Esophagus squamous epithelium (tissue), 5 donors: ENCODE measurements at regions not wholly inside any gene's neighbourhood (a gene's known extent, or its start where the extent isn't known, plus 50 kb on each side); places are given as distances from the start of the nearest gene placed in this dataset.
"Not testable (repeated sequence)": the region's sequence is repeated elsewhere in the genome, so short reads cannot be mapped to it uniquely, and the experiment has no call there.

Source experiments
- DNase-seq: peaks from one replicate; lab custom pipeline; 2025; lab: John Stamatoyannopoulos, UW
- H3K27ac ChIP-seq, 4 donors: fragments of 200-600 bp; sonication (generic); one replicate each; pipeline ENCODE4 v1.5.1; 2016 to 2019; ENCODE audit warnings: mild to moderate bottlenecking in 1 of 4
- H3K27me3 ChIP-seq, 4 donors: fragments of 200-600 bp; sonication (generic); 1 replicate in 3 of 4; 2 replicates in 1 of 4; pipeline versions ENCODE4 v1.5.1 to v1.6.0; 2017 to 2021; ENCODE audit warnings: antibody characterized with exemption in 1 of 4
- H3K36me3 ChIP-seq, 3 donors: fragments of 200-600 bp; sonication (generic); one replicate each; pipeline ENCODE4 v1.5.1; 2016 to 2019
- H3K4me1 ChIP-seq, 3 donors: fragments of 200-600 bp; sonication (generic); one replicate each; pipeline ENCODE4 v1.5.1; 2017 to 2019
- H3K4me3 ChIP-seq, 4 donors: fragments of 200-600 bp; sonication (generic); 1 replicate in 3 of 4; 2 replicates in 1 of 4; pipeline ENCODE4 v1.5.1; 2016 to 2019; ENCODE audit warnings: mild to moderate bottlenecking in 2 of 4, moderate library complexity in 1 of 4
- H3K9me3 ChIP-seq, 3 donors: fragments of 200-600 bp; sonication (generic); one replicate each; pipeline ENCODE4 v1.5.1; 2016 to 2019
- CTCF ChIP-seq, 6 experiments: fragments of 450-650 bp in 4 of 6; fragments of 200-600 bp in 2 of 6; sonication (generic) in 2 of 6; IDR thresholded peaks; one replicate each; pipeline ENCODE4 v1.5.1; 2016 to 2019; ENCODE audit warnings: antibody characterized with exemption in 6 of 6, mild to moderate bottlenecking in 4 of 6, moderate library complexity in 4 of 6
- POLR2A ChIP-seq, 4 donors: fragments of 450-650 bp; IDR thresholded peaks; one replicate each; pipeline ENCODE4 v1.6.1; 2017; ENCODE audit warnings: antibody characterized with exemption in 4 of 4, mild to moderate bottlenecking in 4 of 4, moderate library complexity in 3 of 4
- WGBS, 2 donors: methylation state at CpG; one replicate each; pipeline ENCODE4 v1.1.5; 2018; 5-methylcytosine and 5-hydroxymethylcytosine counted together
- intact Hi-C: fragments of 100-400 bp; cut with DNase I; formaldehyde crosslinking; loops from one replicate; pipeline ENCODE4 v1.15.0; 2022
- donor health status: DM: yes; HTN: yes; CAD: no.

GRCh38 chr6:10343320-10343719 lies 71.6 kb downstream of the TFAP2A start:
- WGBS, 2 donors: 56 to 65% methylated on average over 4 of the region's 4 CpGs

GRCh38 chr6:10341605-10342004 lies 73.3 kb downstream of the TFAP2A start:
- Histone ChIP-seq H3K27me3 (no peaks in the 10 kb centered on the region), H3K9me3 (no peaks in the 10 kb centered on the region), H3K27ac (no peak overlapping the region), H3K36me3 (no peaks in the 10 kb centered on the region), H3K4me3 (no peak overlapping the region), H3K4me1 (no peaks in the 10 kb centered on the region)
- DNase-seq: no peak
- WGBS, 2 donors: 63 to 80% methylated on average over 4 of the region's 4 CpGs
- TF ChIP-seq POLR2A (IDR thresholded peaks at IDR 0.05) (no peak), CTCF (IDR thresholded peaks at IDR 0.05) (no peak)
- intact Hi-C loops: no loop called here

More at GRCh38 chr6:10343320-10343719, 71.6 kb downstream of the TFAP2A start:
- H3K27me3 ChIP-seq: no peaks in the 10 kb centered on the region
- no peak overlapping the region for H3K27ac ChIP-seq
- H3K36me3 ChIP-seq: no peaks in the 10 kb centered on the region
- no peaks in the 10 kb centered on the region for H3K4me1 ChIP-seq
- TF ChIP-seq POLR2A (IDR thresholded peaks at IDR 0.05) (no peak), CTCF (IDR thresholded peaks at IDR 0.05) (no peak)
- intact Hi-C loops: no loop called here
- H3K4me3 ChIP-seq: no peak overlapping the region
- DNase-seq: no peak
- H3K9me3 ChIP-seq: no peaks in the 10 kb centered on the region

- Histone ChIP-seq H3K27me3 (no peaks in the 10 kb centered on the region), H3K9me3 (no peaks in the 10 kb centered on the region), H3K4me3 (no peak overlapping the region), H3K27ac (no peak overlapping the region), H3K4me1 (no peaks in the 10 kb centered on the region), H3K36me3 (no peaks in the 10 kb centered on the region)
- no peak for DNase-seq
- 86 to 90% methylated on average over 6 to 14 of the region's 16 CpGs for WGBS, 2 donors
- intact Hi-C loops: no loop called here
- TF ChIP-seq POLR2A (IDR thresholded peaks at IDR 0.05) (no peak), CTCF (IDR thresholded peaks at IDR 0.05) (no peak)
Observed at GRCh38 chr6:10338151-10338550, 76.7 kb downstream of the TFAP2A start.

- H3K36me3 ChIP-seq, H3K4me3 ChIP-seq, H3K9me3 ChIP-seq, H3K27me3 ChIP-seq, H3K4me1 ChIP-seq, H3K27ac ChIP-seq, DNase-seq, intact Hi-C loops: not testable (repeated sequence)
- 100% methylated on average over 6 of the region's 27 CpGs; no CpG with 5 or more reads in 1 of the 2 donors for WGBS, 2 donors
Observed at GRCh38 chr6:10337376-10337775, 77.5 kb downstream of the TFAP2A start.

GRCh38 chr6:10332111-10332510 lies 82.8 kb downstream of the TFAP2A start:
- Histone ChIP-seq H3K4me1 (no peaks in the 10 kb centered on the region), H3K36me3 (no peaks in the 10 kb centered on the region), H3K4me3 (no peak overlapping the region), H3K27me3 (no peaks in the 10 kb centered on the region), H3K27ac (no peak overlapping the region), H3K9me3 (no peaks in the 10 kb centered on the region)
- intact Hi-C loops: no loop called here
- TF ChIP-seq CTCF (IDR thresholded peaks at IDR 0.05): no peak
- no peak for TF ChIP-seq POLR2A (IDR thresholded peaks at IDR 0.05)
- no peak for DNase-seq
- 77 to 80% methylated on average over 4 of the region's 4 CpGs for WGBS, 2 donors

- Histone ChIP-seq H3K4me1 (no peaks in the 10 kb centered on the region), H3K27me3 (no peaks in the 10 kb centered on the region), H3K9me3 (no peaks in the 10 kb centered on the region), H3K4me3 (no peak overlapping the region), H3K36me3 (no peaks in the 10 kb centered on the region), H3K27ac (no peak overlapping the region)
- TF ChIP-seq POLR2A (IDR thresholded peaks at IDR 0.05) (no peak), CTCF (IDR thresholded peaks at IDR 0.05) (no peak)
- WGBS, 2 donors: 70 to 76% methylated on average over 8 of the region's 8 CpGs
- intact Hi-C loops: no loop called here
- no peak for DNase-seq
Observed at GRCh38 chr6:10331334-10331968, 83.4 kb downstream of the TFAP2A start.
